Right lobe of liver (tissue), 6 donors: ENCODE measurements at regions not wholly inside any gene's neighbourhood (a gene's known extent, or its start where the extent isn't known, plus 50 kb on each side); places are given as distances from the start of the nearest gene placed in this dataset.

Experiments used
- ATAC-seq, 4 donors: fragments of 200-7000 bp; cut with Tn5 transposase; one replicate each; pipeline ENCODE4 v1.9.1; 2020; ENCODE audit warnings: mild to moderate bottlenecking in 4 of 4, moderate library complexity in 4 of 4
- DNase-seq, 3 donors: peaks; one replicate each; pipeline ENCODE4 v3.0.0-alpha.2; 2020
- H3K27ac ChIP-seq, 3 donors: fragments of 200-600 bp; one replicate each; pipeline ENCODE4 v1.8.0; 2022
- H3K27me3 ChIP-seq, 2 donors: fragments of 200-600 bp; one replicate each; pipeline ENCODE4 v1.8.0; 2022
- H3K36me3 ChIP-seq, 4 donors: fragments of 200-600 bp; sonication (generic) in 1 of 4; one replicate each; pipeline versions ENCODE4 v1.5.1 to v1.8.0; 2017 to 2022; ENCODE audit warnings: control low read depth in 1 of 4
- H3K4me1 ChIP-seq, 4 donors: fragments of 200-600 bp; sonication (generic) in 1 of 4; one replicate each; pipeline versions ENCODE4 v1.5.1 to v1.8.0; 2017 to 2022; ENCODE audit warnings: control low read depth in 1 of 4
- H3K4me3 ChIP-seq, 3 donors: fragments of 200-600 bp; one replicate each; pipeline ENCODE4 v1.8.0; 2022
- H3K9me3 ChIP-seq, 4 donors: fragments of 200-600 bp; sonication (generic) in 1 of 4; one replicate each; pipeline versions ENCODE4 v1.5.1 to v1.8.0; 2017 to 2022; ENCODE audit warnings: control low read depth in 1 of 4
- CTCF ChIP-seq, 4 donors: fragments of 200-600 bp in 3 of 4; fragments of 450-650 bp in 1 of 4; IDR thresholded peaks; one replicate each; pipeline versions ENCODE4 v1.5.1 to v1.8.0; 2016 to 2022; ENCODE audit warnings: antibody characterized with exemption in 4 of 4, mild to moderate bottlenecking in 2 of 4
- POLR2A ChIP-seq: fragments of 450-650 bp; IDR thresholded peaks from one replicate; pipeline ENCODE4 v1.6.1; 2017; ENCODE audit warnings: antibody characterized with exemption, mild to moderate bottlenecking
- WGBS: methylation state at CpG from one replicate; pipeline ENCODE4 v1.1.6; 2018; ENCODE audit warnings: low coverage, low lambda C conversion rate; ENCODE audit not compliant: insufficient coverage; ENCODE audit errors: missing lambda C conversion rate; 5-methylcytosine and 5-hydroxymethylcytosine counted together
- intact Hi-C, 2 donors: fragments of 100-400 bp; cut with DNase I; formaldehyde crosslinking; loops; one replicate each; pipeline versions ENCODE4 v1.11.2 to v1.14.1; 2022
- donor health status: DM: no; HTN: yes; CAD: no.
- donor health status: DM: no; HTN: no; CAD: no.
- donor health status: DM: no; HTN: no; CAD: no.
- donor health status: DM: no; HTN: yes; CAD: no.
- donor health status: DM: no; HTN: yes; CAD: no.

DNA sequence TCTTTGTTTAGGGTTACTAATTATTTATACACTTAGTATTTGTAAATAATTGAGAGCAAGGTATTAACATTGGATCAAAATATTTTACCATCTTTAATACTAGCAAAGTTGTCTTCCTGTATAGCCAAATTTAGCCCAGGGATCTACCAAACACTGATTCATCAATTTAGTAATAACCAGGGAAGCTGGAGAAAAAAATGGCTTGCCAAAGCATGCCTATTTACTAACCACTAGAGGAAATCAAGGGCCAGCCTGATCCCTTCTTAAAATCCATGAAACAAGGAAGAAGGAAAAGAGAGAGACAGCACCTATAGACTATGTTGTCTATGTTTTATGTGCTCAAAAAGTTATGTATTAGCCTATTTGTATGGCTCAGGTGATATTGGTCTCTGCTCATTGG, 450.3 kb upstream of the GJE1 start:
- ATAC-seq (no peak), DNase-seq (no peak)
- H3K27ac ChIP-seq, result no peak overlapping the region
- intact Hi-C loops, result no loop called here
- no peak overlapping the region for H3K4me3 ChIP-seq
- H3K27me3 ChIP-seq, result no peaks in the 10 kb centered on the region
- no peaks in the 10 kb centered on the region for H3K36me3 ChIP-seq
- H3K9me3 ChIP-seq, result no peaks in the 10 kb centered on the region
- no peak for TF ChIP-seq POLR2A
- no peak for TF ChIP-seq CTCF (IDR thresholded peaks at IDR 0.05)
- no peaks in the 10 kb centered on the region for H3K4me1 ChIP-seq

DNA sequence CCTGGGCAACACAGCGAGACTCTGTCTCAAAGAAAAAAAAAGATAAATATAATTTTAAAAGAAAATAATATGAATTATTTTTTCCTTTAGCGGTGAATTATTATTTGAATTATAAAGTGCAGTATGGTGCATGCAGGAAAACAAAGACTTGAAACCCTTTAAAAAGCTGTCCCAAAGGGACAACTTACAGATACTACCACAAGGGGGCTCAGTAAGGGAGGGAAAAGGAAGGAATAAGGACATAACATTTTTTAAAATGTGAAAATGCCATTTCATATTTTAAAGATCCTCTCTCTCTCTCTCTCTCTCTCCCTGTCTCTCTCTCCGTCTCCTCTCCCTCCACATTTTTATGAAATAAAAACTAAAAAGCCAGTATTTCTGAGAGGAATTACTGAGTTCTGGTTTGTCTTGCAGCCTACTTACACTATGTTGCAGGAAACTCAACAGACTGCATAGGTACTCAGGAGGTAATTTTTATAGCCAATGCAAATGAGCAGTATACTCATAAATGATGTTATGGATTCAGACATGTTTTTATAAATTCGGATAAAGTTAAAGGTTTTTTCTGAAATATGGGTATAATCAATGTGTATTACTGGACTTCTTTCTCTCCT, 455.0 kb upstream of the GJE1 start:
- 17% methylated on average over 4 of the region's 4 CpGs for WGBS
- TF ChIP-seq CTCF (IDR thresholded peaks at IDR 0.05) (peak; percentile 67 to 70 (median 68)), POLR2A (no peak)
- Histone ChIP-seq H3K4me1 (no peaks in the 10 kb centered on the region), H3K27me3 (no peaks in the 10 kb centered on the region), H3K36me3 (no peaks in the 10 kb centered on the region), H3K9me3 (no peaks in the 10 kb centered on the region), H3K4me3 (no peak overlapping the region), H3K27ac (no peak overlapping the region)
- no peak for DNase-seq
- intact Hi-C loops, result no loop called here
- peak; percentile 68 to 76 (median 72) for ATAC-seq

GRCh38 chr6:141675957-141676356, 456.8 kb upstream of the GJE1 start:
- H3K4me3 ChIP-seq, result no peak overlapping the region
- no peaks in the 10 kb centered on the region for H3K36me3 ChIP-seq
- no peaks in the 10 kb centered on the region for H3K9me3 ChIP-seq
- no peak for DNase-seq
- H3K27ac ChIP-seq, result no peak overlapping the region
- H3K27me3 ChIP-seq, result no peaks in the 10 kb centered on the region
- intact Hi-C loops, result no loop called here
- 14% methylated on average over 1 of the region's 1 CpG for WGBS
- TF ChIP-seq POLR2A (no peak), CTCF (IDR thresholded peaks at IDR 0.05) (peak in 3 of 4 donors; percentile 25 to 30 (median 28))
- no peaks in the 10 kb centered on the region for H3K4me1 ChIP-seq
- no peak for ATAC-seq

GRCh38 chr6:141669141-141669540, 463.6 kb upstream of the GJE1 start:
- Histone ChIP-seq H3K27ac (no peak overlapping the region), H3K9me3 (no peaks in the 10 kb centered on the region), H3K27me3 (no peaks in the 10 kb centered on the region), H3K36me3 (no peaks in the 10 kb centered on the region), H3K4me3 (no peak overlapping the region), H3K4me1 (no peaks in the 10 kb centered on the region)
- whole genome bisulfite sequencing, result 65% methylated on average over 4 of the region's 7 CpGs
- ATAC-seq (no peak), DNase-seq (no peak)
- TF ChIP-seq CTCF (IDR thresholded peaks at IDR 0.05) (no peak), POLR2A (no peak)
- intact Hi-C loops, result no loop called here
